Loucy (cell line): ENCODE measurements at regions not wholly inside any gene's neighbourhood (a gene's known extent, or its start where the extent isn't known, plus 50 kb on each side); places are given as distances from the start of the nearest gene placed in this dataset.

Experiments used
- H2AFZ ChIP-seq: fragments of 200-600 bp; sonication (generic); 2 replicates; pipeline ENCODE4 v1.6.0; 2016; ENCODE audit warnings: antibody characterized with exemption, mild to moderate bottlenecking, low read length, moderate library complexity
- H3F3A ChIP-seq: fragments of 200-600 bp; 2 replicates; pipeline ENCODE4 v1.6.0; 2016; ENCODE audit warnings: antibody characterized with exemption, low read depth, mild to moderate bottlenecking
- H3K27me3 ChIP-seq: fragments of 200-600 bp; sonication (generic); 2 replicates; pipeline ENCODE4 v1.6.1; 2014; ENCODE audit warnings: low read length, mild to moderate bottlenecking; ENCODE audit not compliant: insufficient read depth, poor library complexity, severe bottlenecking
- H3K36me3 ChIP-seq: fragments of 200-600 bp; sonication (generic); 2 replicates; pipeline ENCODE4 v1.6.1; 2016; ENCODE audit warnings: low read length; ENCODE audit not compliant: insufficient read depth
- H3K4me1 ChIP-seq: fragments of 200-600 bp; sonication (generic); 2 replicates; pipeline ENCODE4 v1.5.1; 2014; ENCODE audit warnings: low read length, mild to moderate bottlenecking; ENCODE audit not compliant: insufficient read depth, poor library complexity, severe bottlenecking
- H3K4me2 ChIP-seq: fragments of 200-600 bp; sonication (generic); 2 replicates; pipeline ENCODE4 v1.6.0; 2014; ENCODE audit warnings: antibody characterized with exemption, low read length, low read depth, mild to moderate bottlenecking; ENCODE audit not compliant: poor library complexity, severe bottlenecking
- H3K4me3 ChIP-seq: fragments of 200-600 bp; sonication (generic); 2 replicates; pipeline ENCODE4 v1.5.1; 2014; ENCODE audit warnings: low read length, mild to moderate bottlenecking, mixed read lengths; ENCODE audit not compliant: poor library complexity, severe bottlenecking
- H3K79me2 ChIP-seq: fragments of 200-600 bp; sonication (generic); 2 replicates; pipeline ENCODE4 v1.6.1; 2014; ENCODE audit warnings: low read length; ENCODE audit not compliant: insufficient read depth
- H3K9ac ChIP-seq: fragments of 200-600 bp; sonication (generic); 2 replicates; pipeline ENCODE4 v1.6.0; 2014; ENCODE audit warnings: mild to moderate bottlenecking, low read depth, low read length, moderate library complexity; ENCODE audit not compliant: poor library complexity, severe bottlenecking
- H3K9me2 ChIP-seq: fragments of 200-600 bp; sonication (generic); replicated peaks from 2 replicates; pipeline ENCODE4 v1.6.1; 2016; ENCODE audit warnings: low read depth, low read length, mixed read lengths
- H3K9me3 ChIP-seq: fragments of 200-600 bp; sonication (generic); 2 replicates; pipeline ENCODE4 v1.6.1; 2014; ENCODE audit warnings: mild to moderate bottlenecking, antibody characterized with exemption, low read length, low read depth; ENCODE audit not compliant: insufficient read depth
- H4K20me1 ChIP-seq: fragments of 200-600 bp; sonication (generic); 2 replicates; pipeline ENCODE4 v1.6.0; 2014; ENCODE audit warnings: antibody characterized with exemption, low read length, mild to moderate bottlenecking; ENCODE audit not compliant: insufficient read depth, poor library complexity, severe bottlenecking
- CTCF ChIP-seq: fragments of 200-600 bp; sonication (generic); conservative IDR thresholded peaks from 2 replicates; pipeline ENCODE4 v1.5.1; 2014; ENCODE audit warnings: mild to moderate bottlenecking, antibody characterized with exemption, low read length
- EZH2phosphoT487 ChIP-seq: fragments of 200-600 bp; IDR thresholded peaks from 2 replicates; pipeline ENCODE4 v1.6.1; 2018; ENCODE audit warnings: antibody characterized with exemption, mild to moderate bottlenecking, moderate library complexity, borderline replicate concordance

GRCh38 chr6:20302702-20303251, 90.5 kb upstream of the MBOAT1 start:
- Histone ChIP-seq H3K4me3 (no peak overlapping the region), H4K20me1 (no peaks in the 10 kb centered on the region), H3K9me2 (no peaks in the 10 kb centered on the region), H3K4me2 (no peak overlapping the region), H3K79me2 (no peaks in the 10 kb centered on the region), H3K9ac (no peak overlapping the region), H3F3A (no peaks in the 10 kb centered on the region), H2AFZ (peak overlapping the region; percentile 12; the same call in 1 of the 2 replicates), H3K4me1 (peaks cover 3% of the 10 kb centered on the region), H3K27me3 (no peaks in the 10 kb centered on the region), H3K9me3 (no peaks in the 10 kb centered on the region), H3K36me3 (no peaks in the 10 kb centered on the region)
- TF ChIP-seq CTCF (no peak), EZH2phosphoT487 (no peak)

GRCh38 chr6:20306491-20306890, 94.2 kb upstream of the MBOAT1 start:
- Histone ChIP-seq H3K79me2 (no peaks in the 10 kb centered on the region), H3K36me3 (no peaks in the 10 kb centered on the region), H3K9me3 (no peaks in the 10 kb centered on the region), H3K9me2 (no peaks in the 10 kb centered on the region), H3F3A (no peaks in the 10 kb centered on the region), H4K20me1 (no peaks in the 10 kb centered on the region), H3K9ac (no peak overlapping the region), H2AFZ (no peak overlapping the region), H3K4me2 (no peak overlapping the region), H3K4me1 (peaks cover 3% of the 10 kb centered on the region), H3K27me3 (no peaks in the 10 kb centered on the region), H3K4me3 (no peak overlapping the region)
- TF ChIP-seq CTCF (no peak; the same call in 1 of the 2 replicates), EZH2phosphoT487 (no peak)

- no peaks in the 10 kb centered on the region for H3K36me3 ChIP-seq
- H3K79me2 ChIP-seq = no peaks in the 10 kb centered on the region
- no peaks in the 10 kb centered on the region for H4K20me1 ChIP-seq
- H3K4me3 ChIP-seq = no peak overlapping the region
- no peaks in the 10 kb centered on the region for H3K9me3 ChIP-seq
- H3K27me3 ChIP-seq = no peaks in the 10 kb centered on the region
- no peak for TF ChIP-seq EZH2phosphoT487
- no peak for TF ChIP-seq CTCF
- no peaks in the 10 kb centered on the region for H3K4me1 ChIP-seq
- H3F3A ChIP-seq = no peaks in the 10 kb centered on the region
- no peak overlapping the region for H3K9ac ChIP-seq
- H2AFZ ChIP-seq = no peak overlapping the region
- H3K9me2 ChIP-seq = no peaks in the 10 kb centered on the region
- H3K4me2 ChIP-seq = no peak overlapping the region
Observed at GRCh38 chr6:20309186-20309585, 92.5 kb upstream of the E2F3 start.
